GM18867 (cell line): ENCODE measurements at regions not wholly inside any gene's neighbourhood (a gene's known extent, or its start where the extent isn't known, plus 50 kb on each side); places are given as distances from the start of the nearest gene placed in this dataset.
"Not testable (repeated sequence)": the region's sequence is repeated elsewhere in the genome, so short reads cannot be mapped to it uniquely, and the experiment has no call there.

ENCODE experiments used
- ATAC-seq: cut with Tn5 transposase; IDR thresholded peaks from one replicate; pipeline ENCODE4 v1.9.1; 2021; ENCODE audit warnings: mild to moderate bottlenecking, moderate library complexity; ENCODE audit not compliant: unreplicated experiment

- no peak for ATAC-seq
Measured at GRCh38 chr9:16052757-16053530, 500.1 kb downstream of the CCDC171 start.

GRCh38 chr9:16057541-16057940, 504.7 kb downstream of the CCDC171 start:
- no peak for ATAC-seq

- ATAC-seq = no peak
Measured at GRCh38 chr9:16058131-16058549, 505.3 kb downstream of the CCDC171 start.

- no peak for ATAC-seq
Measured at GRCh38 chr9:16060436-16061129, 507.7 kb downstream of the CCDC171 start.

GRCh38 chr9:16062542-16063240, 509.8 kb downstream of the CCDC171 start:
- ATAC-seq = no peak

GRCh38 chr9:16063241-16063591, 510.4 kb downstream of the CCDC171 start:
- ATAC-seq = no peak

DNA sequence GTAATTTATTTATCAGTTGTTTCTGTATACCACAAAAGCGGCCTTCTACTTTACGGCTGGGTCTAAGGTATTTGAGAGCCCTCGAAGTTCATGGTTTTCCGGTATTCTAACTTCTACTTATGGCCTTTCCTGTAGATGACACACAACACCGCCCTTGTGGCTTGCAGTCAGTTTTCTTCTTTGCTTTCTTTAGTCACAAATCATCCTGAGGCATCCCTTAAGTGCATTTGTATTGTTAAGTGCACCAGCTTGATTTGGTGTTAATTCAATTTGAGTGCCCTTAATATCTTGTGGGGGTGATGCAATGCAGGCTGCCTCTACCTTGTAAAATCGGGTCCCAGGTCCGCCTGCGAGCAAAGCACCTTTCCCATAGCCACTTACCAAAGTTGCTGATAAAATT, 511.9 kb downstream of the CCDC171 start:
- no peak for ATAC-seq

DNA sequence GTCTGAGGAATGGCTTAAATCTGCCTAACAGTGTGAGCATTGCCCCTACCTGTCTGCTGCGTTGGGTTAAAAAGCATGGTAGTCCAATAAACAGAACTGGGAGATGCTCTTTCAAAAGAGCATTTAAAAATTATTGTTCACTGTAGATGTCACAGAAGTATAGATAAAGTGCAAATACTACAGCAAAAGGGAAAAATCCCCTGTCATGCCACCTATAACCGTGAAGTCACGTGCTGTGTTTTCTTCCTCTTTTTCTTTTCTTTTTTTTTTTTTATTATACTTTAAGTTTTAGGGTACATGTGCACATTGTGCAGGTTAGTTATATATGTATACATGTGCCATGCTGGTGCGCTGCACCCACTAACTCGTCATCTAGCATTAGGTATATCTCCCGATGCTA, 513.4 kb downstream of the CCDC171 start:
- ATAC-seq = not testable (repeated sequence)

GRCh38 chr9:16068476-16068875, 515.6 kb downstream of the CCDC171 start:
- ATAC-seq = no peak

- ATAC-seq = no peak
Measured at GRCh38 chr9:16069249-16069648, 516.4 kb downstream of the CCDC171 start.

DNA sequence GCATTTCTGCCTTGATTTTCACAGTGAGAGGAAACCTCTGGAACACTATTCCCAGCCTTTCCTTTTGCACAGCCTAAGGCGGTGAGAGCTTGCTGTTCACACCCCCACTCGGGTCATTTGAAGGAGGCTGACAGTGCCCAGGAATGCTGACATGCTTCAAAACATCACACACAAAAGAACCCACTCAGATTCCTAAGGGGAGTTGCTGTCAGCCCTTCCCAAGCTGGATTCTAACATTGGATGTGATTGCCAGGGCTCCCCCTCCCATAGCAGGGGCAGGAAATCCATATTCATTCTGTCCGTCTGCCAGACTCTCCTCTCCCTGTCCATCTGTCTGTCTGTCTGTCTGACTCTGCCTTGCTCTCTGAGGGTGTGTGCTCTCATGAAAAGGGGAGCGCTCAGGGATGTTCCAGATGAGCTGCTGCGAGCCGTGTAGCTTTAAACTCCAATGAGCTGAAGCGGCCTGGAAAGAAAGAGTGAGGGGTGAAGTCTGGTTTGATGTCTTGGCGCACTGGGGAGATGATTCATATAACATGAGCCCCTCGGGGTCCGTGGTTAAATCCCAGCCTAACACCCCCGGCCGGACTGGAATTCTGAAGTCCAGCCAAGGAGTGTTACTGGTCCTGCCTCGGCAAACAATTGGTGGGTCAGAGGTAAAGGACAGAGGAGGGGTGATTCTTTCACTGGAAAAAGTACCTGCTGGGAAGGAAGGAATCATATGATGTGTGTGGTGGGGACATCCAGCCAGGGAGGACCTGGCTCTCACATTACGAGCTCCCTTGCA, 517.0 kb downstream of the CCDC171 start:
- no peak for ATAC-seq

DNA sequence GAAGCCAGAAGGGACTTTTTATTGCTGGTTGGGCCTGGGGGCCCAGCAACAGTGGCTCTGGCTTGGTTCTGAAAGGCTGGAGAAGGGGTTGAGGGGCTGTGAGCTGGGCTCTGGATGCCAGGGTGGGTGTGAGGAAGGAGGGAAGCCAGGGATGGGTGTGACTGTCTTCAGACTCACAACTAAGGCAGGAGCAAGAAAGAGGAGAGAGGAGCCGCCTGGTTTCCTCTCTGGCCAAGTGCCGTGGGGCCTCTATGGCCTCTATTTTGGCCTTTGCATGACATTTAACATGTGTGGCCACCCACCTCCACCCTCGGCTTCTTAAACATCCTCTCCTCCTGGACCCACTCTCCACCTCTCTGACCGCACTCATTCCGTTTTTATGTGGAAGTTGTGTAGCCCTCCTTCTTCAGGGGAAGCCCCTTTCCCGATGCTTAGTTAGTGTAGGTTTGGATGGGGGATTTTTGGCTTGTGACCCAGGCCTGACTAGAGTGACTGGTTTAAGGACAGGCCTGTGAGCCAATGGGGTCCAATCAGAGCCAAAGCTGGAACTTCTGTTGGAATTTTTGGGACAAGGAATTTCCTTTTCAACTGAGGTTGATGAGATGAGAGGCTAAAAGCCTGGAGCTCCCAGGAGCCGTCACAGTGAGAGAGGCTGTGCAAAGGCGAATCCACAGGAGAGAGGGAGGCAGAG, 517.8 kb downstream of the CCDC171 start:
- no peak for ATAC-seq

- no peak for ATAC-seq
Measured at GRCh38 chr9:16071400-16071799, 518.6 kb downstream of the CCDC171 start.

GRCh38 chr9:16074963-16075362, 522.1 kb downstream of the CCDC171 start:
- no peak for ATAC-seq

DNA sequence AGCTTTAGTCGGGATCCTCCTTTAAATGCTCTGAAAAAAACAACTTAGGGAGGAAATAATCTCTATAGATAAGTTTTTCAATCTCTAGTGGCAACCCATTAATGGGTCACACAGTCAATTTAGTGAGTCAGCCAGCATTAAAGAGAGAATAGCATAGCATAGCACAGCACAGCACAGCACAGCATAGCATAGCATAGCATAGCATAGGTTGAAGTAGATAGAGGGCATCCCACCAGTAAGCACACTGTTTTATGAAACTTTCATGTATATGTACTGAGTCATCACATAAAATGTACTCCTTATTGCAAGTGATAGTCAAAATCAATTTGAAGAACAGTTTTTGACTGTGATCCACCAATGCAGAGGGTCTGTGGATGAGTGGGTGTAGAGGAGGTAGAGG, 522.9 kb downstream of the CCDC171 start:
- no peak for ATAC-seq

- ATAC-seq = no peak
Measured at GRCh38 chr9:16076511-16076910, 523.7 kb downstream of the CCDC171 start.

DNA sequence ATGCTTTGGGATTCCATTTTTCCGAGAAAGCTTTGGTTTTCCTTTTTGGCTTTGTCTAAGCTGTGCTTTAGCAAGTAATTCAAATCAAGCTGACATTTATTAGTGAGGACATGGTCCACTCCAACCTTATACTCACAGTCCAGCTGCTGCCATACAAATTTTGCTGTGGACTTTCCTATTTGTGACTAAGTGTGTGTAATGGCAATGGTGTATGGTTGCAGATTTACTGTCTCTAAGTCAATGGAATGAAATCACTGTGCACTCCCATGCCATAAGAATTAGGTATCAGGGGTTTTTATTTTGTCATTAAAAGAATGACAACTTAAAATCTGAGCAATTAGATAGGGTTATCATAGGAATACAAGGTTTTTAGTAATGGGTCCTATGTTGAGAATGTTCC, 530.0 kb downstream of the CCDC171 start:
- ATAC-seq = no peak

- ATAC-seq = no peak
Measured at GRCh38 chr9:16085167-16085726, 532.4 kb downstream of the CCDC171 start.

- no peak for ATAC-seq
Measured at GRCh38 chr9:16090907-16091629, 538.2 kb downstream of the CCDC171 start.
